Mesenchymal stem cell (in vitro differentiated cells and primary cell): ENCODE measurements at regions not wholly inside any gene's neighbourhood (a gene's known extent, or its start where the extent isn't known, plus 50 kb on each side); places are given as distances from the start of the nearest gene placed in this dataset.
"Not testable (repeated sequence)": the region's sequence is repeated elsewhere in the genome, so short reads cannot be mapped to it uniquely, and the experiment has no call there.

Experiments
- DNase-seq: peaks from one replicate; pipeline ENCODE4 v3.0.0-alpha.2; 2013
- H2AFZ ChIP-seq: one replicate; pipeline ENCODE4 v1.6.1; 2013; ENCODE audit warnings: low read depth, mild to moderate bottlenecking, control low read depth, inconsistent platforms, low read length, moderate library complexity
- H2AK5ac ChIP-seq: 2 replicates; pipeline ENCODE4 v1.6.1; 2013; ENCODE audit warnings: low read length, moderate library complexity, mild to moderate bottlenecking, inconsistent platforms; ENCODE audit not compliant: severe bottlenecking
- H2BK120ac ChIP-seq: one replicate; pipeline ENCODE4 v1.6.1; 2013; ENCODE audit warnings: low read depth, mild to moderate bottlenecking, inconsistent platforms, low read length, moderate library complexity
- H2BK12ac ChIP-seq, 2 experiments: one replicate each; pipeline ENCODE4 v1.6.1; 2013; ENCODE audit warnings: inconsistent platforms in 2 of 2, low read length in 2 of 2, mild to moderate bottlenecking in 2 of 2, moderate library complexity in 2 of 2, control low read depth in 1 of 2
- H2BK15ac ChIP-seq: one replicate; pipeline ENCODE4 v1.6.1; 2013; ENCODE audit warnings: mild to moderate bottlenecking, low read depth, inconsistent platforms; ENCODE audit not compliant: poor library complexity, severe bottlenecking
- H2BK5ac ChIP-seq: 2 replicates; pipeline ENCODE4 v1.6.1; 2013; ENCODE audit warnings: low read depth, mild to moderate bottlenecking, low read length, control low read depth, inconsistent platforms; ENCODE audit not compliant: poor library complexity, severe bottlenecking
- H3K14ac ChIP-seq, 2 experiments: one replicate each; pipeline ENCODE4 v1.6.1; 2013; ENCODE audit warnings: inconsistent platforms in 2 of 2, low read length in 2 of 2, control low read depth in 1 of 2, mild to moderate bottlenecking in 1 of 2, moderate library complexity in 1 of 2
- H3K18ac ChIP-seq, 2 experiments: one replicate each; pipeline ENCODE4 v1.6.1; 2013; ENCODE audit warnings: inconsistent platforms in 2 of 2, low read length in 2 of 2, control low read depth in 1 of 2, low read depth in 1 of 2, mild to moderate bottlenecking in 1 of 2
- H3K23ac ChIP-seq, 2 experiments: one replicate each; pipeline ENCODE4 v1.6.1; 2013; ENCODE audit warnings: inconsistent platforms in 2 of 2, low read length in 2 of 2, mild to moderate bottlenecking in 2 of 2, moderate library complexity in 2 of 2, control low read depth in 1 of 2
- H3K27ac ChIP-seq: 2 replicates; pipeline ENCODE4 v1.5.1; 2013; ENCODE audit warnings: mild to moderate bottlenecking, moderate library complexity, low read length, control low read depth, inconsistent platforms; ENCODE audit not compliant: poor library complexity, severe bottlenecking
- H3K27me3 ChIP-seq, 2 experiments: 2 replicates each; pipeline versions ENCODE4 v1.6.1 to v1.7.0; 2013; ENCODE audit warnings: low read length in 2 of 2, mild to moderate bottlenecking in 2 of 2, moderate library complexity in 2 of 2, control low read depth in 1 of 2, inconsistent platforms in 1 of 2; ENCODE audit not compliant: control insufficient read depth in 1 of 2, insufficient read depth in 1 of 2
- H3K36me3 ChIP-seq, 2 experiments: 2 replicates each; pipeline versions ENCODE4 v1.6.1 to v1.7.0; 2013; ENCODE audit warnings: low read length in 2 of 2, control low read depth in 1 of 2, inconsistent platforms in 1 of 2, low read depth in 1 of 2, mild to moderate bottlenecking in 1 of 2; ENCODE audit not compliant: insufficient read depth in 2 of 2, control insufficient read depth in 1 of 2
- H3K4ac ChIP-seq, 2 experiments: one replicate each; pipeline ENCODE4 v1.6.1; 2013; ENCODE audit warnings: inconsistent platforms in 2 of 2, low read length in 2 of 2, mild to moderate bottlenecking in 2 of 2, moderate library complexity in 2 of 2, control low read depth in 1 of 2, low read depth in 1 of 2
- H3K4me1 ChIP-seq: 2 replicates; pipeline ENCODE4 v1.6.1; 2013; ENCODE audit warnings: low read depth, low read length, control low read depth; ENCODE audit not compliant: control insufficient read depth, insufficient read depth
- H3K4me2 ChIP-seq: 2 replicates; pipeline ENCODE4 v1.6.1; 2013; ENCODE audit warnings: low read length, mild to moderate bottlenecking, inconsistent platforms; ENCODE audit not compliant: poor library complexity, severe bottlenecking
- H3K4me3 ChIP-seq, 2 experiments: 2 replicates each; pipeline versions ENCODE4 v1.5.1 to v1.7.0; 2013; ENCODE audit warnings: low read length in 2 of 2, mild to moderate bottlenecking in 2 of 2, control low read depth in 1 of 2, low read depth in 1 of 2; ENCODE audit not compliant: insufficient read depth in 1 of 2
- H3K79me1 ChIP-seq: replicated peaks from 2 replicates; pipeline ENCODE4 v1.6.1; 2013; ENCODE audit warnings: mild to moderate bottlenecking, control low read depth, low read length, inconsistent platforms; ENCODE audit not compliant: poor library complexity, severe bottlenecking
- H3K9ac ChIP-seq: 2 replicates; pipeline ENCODE4 v1.7.0; 2013; ENCODE audit warnings: mild to moderate bottlenecking, low read length, moderate library complexity
- H3K9me3 ChIP-seq: 2 replicates; pipeline ENCODE4 v1.7.0; 2013; ENCODE audit warnings: mild to moderate bottlenecking, low read length; ENCODE audit not compliant: control insufficient read depth
- H4K8ac ChIP-seq: one replicate; pipeline ENCODE4 v1.6.1; 2013; ENCODE audit warnings: inconsistent platforms, mild to moderate bottlenecking, low read length, moderate library complexity
- H4K91ac ChIP-seq: one replicate; pipeline ENCODE4 v1.6.1; 2013; ENCODE audit warnings: mild to moderate bottlenecking, low read length, inconsistent platforms
- WGBS: methylation state at CpG from one replicate; pipeline ENCODE4 v1.1.7; 2013; ENCODE audit warnings: mixed read lengths; 5-methylcytosine and 5-hydroxymethylcytosine counted together

DNA sequence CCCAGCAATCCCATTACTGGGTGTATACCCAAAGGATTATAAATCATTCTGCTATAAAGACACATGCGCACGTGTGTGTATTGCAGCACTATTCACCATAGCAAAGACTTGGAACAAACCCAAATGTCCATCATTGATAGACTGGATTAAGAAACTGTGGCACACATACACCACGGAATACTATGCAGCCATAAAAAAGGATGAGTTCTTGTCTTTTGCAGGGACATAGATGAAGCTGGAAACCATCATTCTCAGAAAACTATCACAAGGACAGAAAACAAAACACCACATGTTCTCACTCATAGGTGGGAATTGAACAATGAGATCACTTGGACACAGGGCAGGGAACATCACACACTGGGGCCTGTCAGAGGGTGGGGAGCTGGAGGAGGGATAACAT lies 100.4 kb upstream of the ADO start:
- H2AK5ac ChIP-seq, H2BK12ac ChIP-seq, H3K79me1 ChIP-seq, H4K8ac ChIP-seq, H3K4me2 ChIP-seq, H4K91ac ChIP-seq, DNase-seq, H3K27ac ChIP-seq, H3K23ac ChIP-seq, H2BK15ac ChIP-seq, H2AFZ ChIP-seq, H3K14ac ChIP-seq, H3K9ac ChIP-seq, H3K36me3 ChIP-seq, H3K4me3 ChIP-seq, H3K4ac ChIP-seq, H3K4me1 ChIP-seq, H2BK5ac ChIP-seq, H3K18ac ChIP-seq, H3K27me3 ChIP-seq, H2BK120ac ChIP-seq: not testable (repeated sequence)
- H3K9me3 ChIP-seq, result peaks cover 24% of the 10 kb centered on the region
- WGBS, result 93% methylated on average over 3 of the region's 3 CpGs

DNA sequence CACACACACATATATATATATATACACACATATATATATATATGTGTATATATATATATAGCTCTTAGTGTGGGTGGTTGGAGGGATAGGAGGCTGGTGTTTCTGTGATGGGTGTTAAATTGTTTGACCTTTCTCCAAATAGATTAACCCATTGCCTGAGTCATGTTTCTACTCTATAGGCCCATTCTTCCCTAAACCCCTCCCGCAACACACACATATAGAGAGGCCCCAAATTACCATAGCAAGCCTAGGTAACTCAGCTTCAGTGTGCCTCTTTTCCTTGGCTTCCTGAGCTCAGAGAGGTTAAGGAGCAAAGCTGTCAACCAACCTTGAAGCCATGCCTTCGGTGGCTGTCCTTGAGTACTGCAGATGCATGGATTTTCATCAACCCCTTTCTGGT lies 98.7 kb upstream of the ADO start:
- Histone ChIP-seq H3K4me3 (no peak overlapping the region), H3K27me3 (no peaks in the 10 kb centered on the region), H2AFZ (no peak overlapping the region), H3K79me1 (no peaks in the 10 kb centered on the region), H3K9me3 (peaks cover 9% of the 10 kb centered on the region), H3K4ac (no peak overlapping the region), H4K8ac (no peak overlapping the region), H2BK12ac (no peak overlapping the region), H3K18ac (no peak overlapping the region), H2AK5ac (no peak overlapping the region), H3K23ac (no peak overlapping the region), H2BK5ac (no peak overlapping the region), H3K9ac (no peak overlapping the region), H3K27ac (no peak overlapping the region), H3K14ac (no peak overlapping the region), H3K4me2 (no peak overlapping the region), H3K36me3 (no peaks in the 10 kb centered on the region), H3K4me1 (no peaks in the 10 kb centered on the region), H4K91ac (no peak overlapping the region), H2BK15ac (no peak overlapping the region), H2BK120ac (no peak overlapping the region)
- 97% methylated on average over 2 of the region's 2 CpGs for WGBS
- DNase-seq, result no peak

DNA sequence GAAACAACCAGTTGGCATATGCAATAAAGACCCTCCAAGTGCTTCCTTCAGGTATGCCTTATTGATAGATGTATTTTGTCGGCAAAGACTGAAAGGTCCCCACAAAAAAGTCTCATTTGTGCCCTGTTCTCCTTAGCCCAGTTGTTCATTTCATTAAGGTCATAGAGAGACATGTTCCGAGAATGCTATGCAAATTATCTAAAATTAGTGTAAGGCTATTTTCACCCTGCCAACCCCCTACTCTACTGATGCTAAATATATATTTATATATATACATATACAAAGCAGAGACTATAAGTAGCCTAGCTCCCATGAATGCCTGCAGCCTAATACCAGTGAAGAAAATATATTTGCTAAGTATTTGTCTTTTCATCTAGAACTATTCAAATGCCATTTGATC lies 96.7 kb upstream of the ADO start:
- Histone ChIP-seq H4K91ac (no peak overlapping the region), H3K4me2 (no peak overlapping the region), H3K4ac (no peak overlapping the region), H3K27me3 (no peaks in the 10 kb centered on the region), H2AFZ (no peak overlapping the region), H2BK120ac (no peak overlapping the region), H3K23ac (no peak overlapping the region), H3K36me3 (no peaks in the 10 kb centered on the region), H2AK5ac (no peak overlapping the region), H3K4me3 (no peak overlapping the region), H2BK12ac (no peak overlapping the region), H3K79me1 (no peaks in the 10 kb centered on the region), H3K4me1 (no peaks in the 10 kb centered on the region), H2BK15ac (no peak overlapping the region), H4K8ac (no peak overlapping the region), H3K14ac (no peak overlapping the region), H3K9ac (no peak overlapping the region), H3K27ac (no peak overlapping the region), H2BK5ac (no peak overlapping the region), H3K9me3 (peaks cover 2% of the 10 kb centered on the region), H3K18ac (no peak overlapping the region)
- no peak for DNase-seq
- WGBS, result 100% methylated on average over 1 of the region's 2 CpGs

DNA sequence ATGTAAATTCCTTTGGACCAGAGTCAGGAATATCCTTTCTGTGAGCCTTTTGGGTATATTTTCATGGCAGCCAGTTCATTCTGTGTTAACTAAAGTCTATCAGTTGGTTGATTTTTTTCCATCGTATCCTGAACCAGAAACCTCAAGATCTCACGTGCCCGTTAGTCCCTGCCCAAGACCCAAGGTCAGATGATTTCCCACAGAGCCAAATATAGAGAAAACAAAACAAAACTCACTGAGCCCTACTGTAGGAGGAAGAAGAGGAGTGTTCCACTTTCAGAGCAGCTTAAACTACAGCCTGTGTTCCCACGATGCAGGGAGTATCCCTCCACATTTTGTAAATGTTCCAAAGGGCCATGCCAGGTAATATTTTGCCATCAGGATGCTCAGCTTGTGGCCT lies 96.0 kb upstream of the ADO start:
- Histone ChIP-seq H3K23ac (no peak overlapping the region), H2BK15ac (no peak overlapping the region), H3K14ac (no peak overlapping the region), H3K4ac (no peak overlapping the region), H2AFZ (no peak overlapping the region), H3K4me2 (no peak overlapping the region), H3K27me3 (no peaks in the 10 kb centered on the region), H4K91ac (no peak overlapping the region), H3K9ac (no peak overlapping the region), H2BK120ac (no peak overlapping the region), H3K4me3 (no peak overlapping the region), H3K18ac (no peak overlapping the region), H2BK12ac (no peak overlapping the region), H3K4me1 (no peaks in the 10 kb centered on the region), H2AK5ac (no peak overlapping the region), H3K36me3 (no peaks in the 10 kb centered on the region), H3K79me1 (no peaks in the 10 kb centered on the region), H4K8ac (no peak overlapping the region), H3K27ac (no peak overlapping the region), H2BK5ac (no peak overlapping the region), H3K9me3 (no peaks in the 10 kb centered on the region)
- DNase-seq, result no peak
- 74% methylated on average over 4 of the region's 4 CpGs for WGBS
